ENCODE measurements at regions not wholly inside any gene's neighbourhood (a gene's known extent, or its start where the extent isn't known, plus 50 kb on each side); places are given as distances from the start of the nearest gene placed in this dataset.

GRCh38 chr6:12482386-12483375, 192.5 kb downstream of the EDN1 start:
- CTCF ChIA-PET: interaction anchor here (0.6 to 3.0 kb wide), 10 partner anchors 10 to 193 kb away, joined by 3 to 13 read pairs (median 4); partner anchors contain the start of gene EDN1
- peak; percentile 32; the same call in 1 of the 2 replicates for TF ChIP-seq CTCF (IDR thresholded peaks at IDR 0.05; ENCODE audit: low read depth, low read length)

DNA sequence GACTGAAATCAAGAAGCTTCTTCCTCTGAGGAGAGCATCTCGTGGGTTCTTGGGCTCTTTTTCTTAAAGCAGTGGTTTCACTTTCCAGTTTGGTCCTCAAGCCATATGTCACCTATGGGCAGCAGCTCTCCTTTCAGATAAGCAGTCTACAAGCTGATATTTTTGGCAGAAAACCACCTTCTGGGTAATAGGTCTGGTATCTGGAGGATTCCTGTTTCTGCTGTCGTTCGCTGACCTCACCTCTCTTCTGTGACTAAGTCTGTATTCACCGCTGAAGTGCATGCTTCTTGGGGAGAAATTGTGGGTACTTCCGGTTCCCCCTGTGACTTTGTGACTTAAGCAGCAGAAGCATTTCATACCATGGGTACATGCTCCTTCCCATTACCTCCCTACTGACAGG, 193.6 kb downstream of the EDN1 start:
- peak overlapping the region; percentile 37 for H3K4me3 ChIP-seq (ENCODE audit: low read depth, low read length)
- H3K27ac ChIP-seq (ENCODE audit: low read depth, low read length): peak overlapping the region; percentile 47
- H3K27me3 ChIP-seq (ENCODE audit: control insufficient read depth, insufficient read depth, low read length): no peaks in the 10 kb centered on the region
- DNase-seq (ENCODE audit: low read depth, low spot score): peak; percentile 86
- ChIA-PET CTCF (interaction anchor here (1.6 to 3.0 kb wide), 2 partner anchors 122 to 193 kb away, joined by 10 to 13 read pairs; partner anchors contain the start of gene EDN1), POLR2A (no interaction called here)
- H3K9me3 ChIP-seq (ENCODE audit: control insufficient read depth, insufficient read depth, low read length): no peaks in the 10 kb centered on the region
- no peak for TF ChIP-seq CTCF (IDR thresholded peaks at IDR 0.05; ENCODE audit: low read depth, low read length)

More at GRCh38 chr6:12482386-12483375, 192.5 kb downstream of the EDN1 start:
- H3K27me3 ChIP-seq (ENCODE audit: control insufficient read depth, insufficient read depth, low read length): no peaks in the 10 kb centered on the region
- no peak overlapping the region for H3K4me3 ChIP-seq (ENCODE audit: low read depth, low read length)
- H3K27ac ChIP-seq (ENCODE audit: low read depth, low read length): no peak overlapping the region
- POLR2A ChIA-PET: no interaction called here
- DNase-seq (ENCODE audit: low read depth, low spot score): no peak
- no peaks in the 10 kb centered on the region for H3K9me3 ChIP-seq (ENCODE audit: control insufficient read depth, insufficient read depth, low read length)

- CTCF ChIA-PET: no interaction called here
- no peak overlapping the region for H3K27ac ChIP-seq (ENCODE audit: low read depth, low read length)
- POLR2A ChIA-PET: no interaction called here
- H3K4me3 ChIP-seq (ENCODE audit: low read depth, low read length): no peak overlapping the region
- H3K27me3 ChIP-seq (ENCODE audit: control insufficient read depth, insufficient read depth, low read length): no peaks in the 10 kb centered on the region
- no peak for TF ChIP-seq CTCF (IDR thresholded peaks at IDR 0.05; ENCODE audit: low read depth, low read length)
- H3K9me3 ChIP-seq (ENCODE audit: control insufficient read depth, insufficient read depth, low read length): no peaks in the 10 kb centered on the region
- DNase-seq (ENCODE audit: low read depth, low spot score): no peak
Observed at GRCh38 chr6:12484519-12484918, 194.4 kb downstream of the EDN1 start.

DNA sequence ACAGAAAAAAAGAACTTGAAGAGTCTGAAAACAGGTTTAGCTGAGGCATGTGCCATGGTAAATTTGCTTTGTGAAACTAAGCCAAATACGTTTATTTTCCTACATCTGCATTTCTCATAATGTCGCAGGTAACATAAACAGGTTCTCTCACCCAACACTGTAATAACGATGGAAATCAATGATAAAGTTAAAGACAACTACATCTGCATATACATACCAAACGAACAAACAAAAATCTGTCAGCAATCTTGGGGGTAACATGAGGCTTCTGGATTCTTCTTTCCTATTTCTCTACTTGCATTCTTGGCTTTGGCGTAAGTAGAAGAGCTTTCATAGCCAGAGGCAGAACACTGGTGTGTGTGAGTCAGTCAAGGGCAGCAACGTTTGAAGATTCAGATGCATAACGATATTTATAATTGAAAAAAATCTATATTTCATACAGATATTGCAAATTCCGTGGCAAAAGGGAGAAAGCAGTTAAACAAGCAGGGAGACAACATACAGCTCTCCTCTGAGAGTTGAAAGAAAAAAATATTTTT, 195.1 kb downstream of the EDN1 start:
- no peak for DNase-seq (ENCODE audit: low read depth, low spot score)
- Histone ChIP-seq H3K27ac (ENCODE audit: low read depth, low read length) (no peak overlapping the region), H3K9me3 (ENCODE audit: control insufficient read depth, insufficient read depth, low read length) (no peaks in the 10 kb centered on the region), H3K4me3 (ENCODE audit: low read depth, low read length) (no peak overlapping the region), H3K27me3 (ENCODE audit: control insufficient read depth, insufficient read depth, low read length) (no peaks in the 10 kb centered on the region)
- ChIA-PET CTCF (no interaction called here), POLR2A (no interaction called here)
- TF ChIP-seq CTCF (IDR thresholded peaks at IDR 0.05; ENCODE audit: low read depth, low read length): no peak

DNA sequence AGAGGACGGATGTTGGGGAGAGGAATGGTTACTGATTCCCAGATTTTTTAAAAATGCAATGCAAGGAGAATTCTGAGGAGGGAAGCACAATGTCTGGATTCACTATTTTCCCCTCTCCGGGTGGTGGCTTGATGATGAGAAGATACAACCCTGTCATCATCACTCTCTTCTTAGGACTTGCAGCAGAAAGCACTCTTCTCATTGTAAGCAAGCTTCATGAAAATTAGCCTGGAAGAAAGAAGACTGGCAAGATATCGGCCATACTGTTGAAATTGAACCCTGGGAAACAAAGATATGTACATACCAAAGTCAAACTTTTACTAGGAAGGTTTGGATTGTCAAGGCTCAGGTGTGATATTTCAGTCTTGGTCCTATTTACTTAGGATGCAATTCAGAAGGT, 195.7 kb downstream of the EDN1 start:
- POLR2A ChIA-PET: no interaction called here
- H3K27ac ChIP-seq (ENCODE audit: low read depth, low read length): no peak overlapping the region
- no peaks in the 10 kb centered on the region for H3K27me3 ChIP-seq (ENCODE audit: control insufficient read depth, insufficient read depth, low read length)
- no peak for DNase-seq (ENCODE audit: low read depth, low spot score)
- no peak overlapping the region for H3K4me3 ChIP-seq (ENCODE audit: low read depth, low read length)
- no peaks in the 10 kb centered on the region for H3K9me3 ChIP-seq (ENCODE audit: control insufficient read depth, insufficient read depth, low read length)
- no peak for TF ChIP-seq CTCF (IDR thresholded peaks at IDR 0.05; ENCODE audit: low read depth, low read length)
- CTCF ChIA-PET: no interaction called here

All from AG04450 (cell line).